22Rv1 (cell line): ENCODE measurements at regions not wholly inside any gene's neighbourhood (a gene's known extent, or its start where the extent isn't known, plus 50 kb on each side); places are given as distances from the start of the nearest gene placed in this dataset.

Experiments used
- ZFX ChIP-seq: fragments of 450-650 bp; IDR thresholded peaks from 2 replicates; pipeline ENCODE4 v1.6.1; 2017; ENCODE audit warnings: antibody characterized with exemption, borderline replicate concordance
- TF ChIP-seq, protein P1 (sequence below): fragments of 450-650 bp; IDR thresholded peaks from 2 replicates; pipeline ENCODE4 v1.5.1; 2017; ENCODE audit warnings: mild to moderate bottlenecking

DNA sequence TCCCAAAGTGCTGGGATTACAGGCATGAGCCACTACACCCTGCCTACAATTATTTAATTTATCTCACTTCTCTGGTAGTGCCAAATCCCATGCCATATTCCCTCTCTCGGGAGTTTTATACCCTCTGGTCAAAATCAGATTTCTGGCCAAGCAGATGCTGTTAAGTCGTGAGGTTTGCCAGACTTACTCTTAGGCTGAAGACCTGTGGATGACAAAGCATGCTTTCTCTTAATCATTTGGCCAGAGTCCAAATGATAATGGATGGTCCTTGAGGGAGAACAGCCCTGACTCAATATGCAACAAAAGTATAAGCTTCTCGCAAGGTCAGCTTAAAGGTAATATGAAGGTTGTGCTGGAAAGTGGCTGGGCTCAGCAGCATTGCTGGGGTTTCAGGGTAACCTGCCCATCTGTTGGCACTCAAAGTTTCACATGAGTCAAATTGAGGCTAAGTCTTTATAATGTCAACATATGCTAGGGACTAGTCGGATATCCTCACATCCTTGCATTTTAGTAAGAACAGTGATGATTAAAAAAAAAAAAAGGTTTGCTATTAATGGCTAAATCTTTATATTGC, 280.1 kb downstream of the KIF4B start:
- TF ChIP-seq, protein P1, sequence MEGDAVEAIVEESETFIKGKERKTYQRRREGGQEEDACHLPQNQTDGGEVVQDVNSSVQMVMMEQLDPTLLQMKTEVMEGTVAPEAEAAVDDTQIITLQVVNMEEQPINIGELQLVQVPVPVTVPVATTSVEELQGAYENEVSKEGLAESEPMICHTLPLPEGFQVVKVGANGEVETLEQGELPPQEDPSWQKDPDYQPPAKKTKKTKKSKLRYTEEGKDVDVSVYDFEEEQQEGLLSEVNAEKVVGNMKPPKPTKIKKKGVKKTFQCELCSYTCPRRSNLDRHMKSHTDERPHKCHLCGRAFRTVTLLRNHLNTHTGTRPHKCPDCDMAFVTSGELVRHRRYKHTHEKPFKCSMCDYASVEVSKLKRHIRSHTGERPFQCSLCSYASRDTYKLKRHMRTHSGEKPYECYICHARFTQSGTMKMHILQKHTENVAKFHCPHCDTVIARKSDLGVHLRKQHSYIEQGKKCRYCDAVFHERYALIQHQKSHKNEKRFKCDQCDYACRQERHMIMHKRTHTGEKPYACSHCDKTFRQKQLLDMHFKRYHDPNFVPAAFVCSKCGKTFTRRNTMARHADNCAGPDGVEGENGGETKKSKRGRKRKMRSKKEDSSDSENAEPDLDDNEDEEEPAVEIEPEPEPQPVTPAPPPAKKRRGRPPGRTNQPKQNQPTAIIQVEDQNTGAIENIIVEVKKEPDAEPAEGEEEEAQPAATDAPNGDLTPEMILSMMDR, result no peak
- TF ChIP-seq ZFX, result no peak
